ENCODE measurements at regions not wholly inside any gene's neighbourhood (a gene's known extent, or its start where the extent isn't known, plus 50 kb on each side); places are given as distances from the start of the nearest gene placed in this dataset.

DNA sequence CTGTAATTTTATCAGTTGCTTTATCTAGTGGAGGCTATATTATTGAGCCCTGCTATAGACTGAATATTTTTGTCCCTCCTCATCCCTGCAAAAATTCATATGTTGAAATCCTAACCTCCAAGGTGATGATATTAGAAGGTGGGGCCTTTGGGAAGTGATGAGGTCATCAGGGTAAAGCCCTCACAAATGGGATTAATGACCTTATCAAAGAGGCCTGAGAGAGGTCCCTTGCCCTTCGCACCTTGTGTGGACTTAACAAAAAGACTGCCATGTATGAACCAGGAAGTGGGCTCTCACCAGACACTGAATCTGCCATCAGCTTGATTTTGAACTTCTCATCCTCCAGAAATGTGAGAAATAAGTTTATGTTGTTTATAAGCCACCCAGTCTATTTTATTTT, 381.4 kb upstream of the ONECUT1 start:
- Mint-ChIP-seq H3K4me1 (no peaks in the 10 kb centered on the region), H3K27me3 (peaks cover 4 to 8% of the 10 kb centered on the region in 2 donors), H3K36me3 (no peaks in the 10 kb centered on the region), H3K9me3 (no peaks in the 10 kb centered on the region), H3K4me3 (no peak overlapping the region), H3K27ac (no peak overlapping the region)
- CTCF ChIA-PET: no interaction called here
- ATAC-seq (replicated peaks in 1 of 4) (no peak), DNase-seq (no peak)
- no peaks in the 10 kb centered on the region for H3K4me1 ChIP-seq (ENCODE audit: control insufficient read depth in 1 of 2, extremely low read depth in 1 of 2, insufficient read depth in 2 of 2, low read length in 2 of 2)
- WGBS (ENCODE audit: insufficient coverage): 50% methylated on average over 1 of the region's 1 CpG
- H3K27ac ChIP-seq (ENCODE audit: low read length): no peak overlapping the region
- no peaks in the 10 kb centered on the region for H3K36me3 ChIP-seq (ENCODE audit: control insufficient read depth in 2 of 2, extremely low read depth in 1 of 2, insufficient read depth in 1 of 2, low read length in 1 of 2)
- no peak overlapping the region for H3K4me3 ChIP-seq (ENCODE audit: control insufficient read depth in 1 of 2, extremely low read depth in 1 of 2, low read length in 1 of 2)
- POLR2A ChIA-PET: no interaction called here
- no peaks in the 10 kb centered on the region for H3K27me3 ChIP-seq (replicated peaks in 1 of 2; ENCODE audit: control insufficient read depth in 2 of 2, extremely low read depth in 1 of 2, insufficient read depth in 2 of 2, low read length in 1 of 2)
- no peaks in the 10 kb centered on the region for H3K9me3 ChIP-seq

- no peaks in the 10 kb centered on the region for H3K4me1 Mint-ChIP-seq
- DNase-seq (no peak), ATAC-seq (replicated peaks in 1 of 4) (no peak)
- Histone ChIP-seq H3K27me3 (replicated peaks in 1 of 2; ENCODE audit: control insufficient read depth in 2 of 2, extremely low read depth in 1 of 2, insufficient read depth in 2 of 2, low read length in 1 of 2) (no peaks in the 10 kb centered on the region), H3K27ac (ENCODE audit: low read length) (no peak overlapping the region), H3K4me1 (ENCODE audit: control insufficient read depth in 1 of 2, extremely low read depth in 1 of 2, insufficient read depth in 2 of 2, low read length in 2 of 2) (no peaks in the 10 kb centered on the region), H3K36me3 (ENCODE audit: control insufficient read depth in 2 of 2, extremely low read depth in 1 of 2, insufficient read depth in 1 of 2, low read length in 1 of 2) (no peaks in the 10 kb centered on the region), H3K9me3 (no peaks in the 10 kb centered on the region), H3K4me3 (ENCODE audit: control insufficient read depth in 1 of 2, extremely low read depth in 1 of 2, low read length in 1 of 2) (no peak overlapping the region)
- no peak overlapping the region for H3K4me3 Mint-ChIP-seq
- H3K27me3 Mint-ChIP-seq: peaks cover 0 to 6% of the 10 kb centered on the region in 2 donors
- H3K36me3 Mint-ChIP-seq: no peaks in the 10 kb centered on the region
- ChIA-PET CTCF (no interaction called here), POLR2A (no interaction called here)
- no peak overlapping the region for H3K27ac Mint-ChIP-seq
- H3K9me3 Mint-ChIP-seq: no peaks in the 10 kb centered on the region
- 80% methylated on average over 1 of the region's 2 CpGs for WGBS (ENCODE audit: insufficient coverage)
Measured at GRCh38 chr15:53166684-53167201, 376.6 kb upstream of the ONECUT1 start.

GRCh38 chr15:53165988-53166683, 376.0 kb upstream of the ONECUT1 start:
- no CpG with 5 or more reads among the region's 7 CpGs for WGBS (ENCODE audit: insufficient coverage)
- Histone ChIP-seq H3K27ac (ENCODE audit: low read length) (no peak overlapping the region), H3K4me3 (ENCODE audit: control insufficient read depth in 1 of 2, extremely low read depth in 1 of 2, low read length in 1 of 2) (no peak overlapping the region), H3K9me3 (no peaks in the 10 kb centered on the region), H3K4me1 (ENCODE audit: control insufficient read depth in 1 of 2, extremely low read depth in 1 of 2, insufficient read depth in 2 of 2, low read length in 2 of 2) (no peaks in the 10 kb centered on the region), H3K27me3 (replicated peaks in 1 of 2; ENCODE audit: control insufficient read depth in 2 of 2, extremely low read depth in 1 of 2, insufficient read depth in 2 of 2, low read length in 1 of 2) (no peaks in the 10 kb centered on the region), H3K36me3 (ENCODE audit: control insufficient read depth in 2 of 2, extremely low read depth in 1 of 2, insufficient read depth in 1 of 2, low read length in 1 of 2) (no peaks in the 10 kb centered on the region)
- no peaks in the 10 kb centered on the region for H3K4me1 Mint-ChIP-seq
- H3K27me3 Mint-ChIP-seq: peaks cover 0 to 6% of the 10 kb centered on the region in 2 donors
- ATAC-seq (replicated peaks in 1 of 4): no peak
- H3K27ac Mint-ChIP-seq: no peak overlapping the region
- ChIA-PET POLR2A (no interaction called here), CTCF (no interaction called here)
- H3K9me3 Mint-ChIP-seq: no peaks in the 10 kb centered on the region
- DNase-seq: no peak
- H3K36me3 Mint-ChIP-seq: no peaks in the 10 kb centered on the region
- H3K4me3 Mint-ChIP-seq: no peak overlapping the region

DNA sequence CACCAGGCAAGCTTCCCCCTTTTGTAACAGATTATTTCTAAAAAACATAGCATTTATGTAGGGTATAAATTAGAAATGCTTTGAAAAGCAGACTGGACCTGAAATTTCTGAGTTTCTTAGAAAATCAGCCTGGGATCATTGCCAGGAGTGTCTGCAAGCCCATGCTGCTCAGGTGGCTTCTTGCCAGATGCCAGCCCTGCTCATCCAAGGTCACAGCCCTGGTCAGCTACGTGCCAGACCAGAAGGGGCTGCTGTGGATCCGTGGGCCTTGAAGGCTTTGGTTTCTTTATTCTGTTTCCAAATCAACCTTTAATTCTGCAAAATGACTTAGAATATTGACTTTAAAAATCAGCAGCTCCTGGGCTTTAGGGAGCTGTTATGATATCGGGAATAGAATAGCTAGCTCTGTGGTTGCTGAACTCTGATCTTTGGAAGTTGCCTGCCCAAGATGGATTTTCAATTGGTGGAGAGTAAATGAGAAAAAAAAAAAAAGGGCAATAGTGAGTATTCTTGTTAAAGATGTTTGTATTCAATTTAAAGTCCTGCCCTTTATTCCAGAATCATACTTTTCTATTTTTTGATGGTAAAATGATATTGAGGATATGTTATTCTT, 370.1 kb upstream of the ONECUT1 start:
- DNase-seq (no peak), ATAC-seq (replicated peaks in 1 of 4) (no peak)
- no peak overlapping the region for H3K4me3 Mint-ChIP-seq
- Histone ChIP-seq H3K36me3 (ENCODE audit: control insufficient read depth in 2 of 2, extremely low read depth in 1 of 2, insufficient read depth in 1 of 2, low read length in 1 of 2) (no peaks in the 10 kb centered on the region), H3K4me3 (ENCODE audit: control insufficient read depth in 1 of 2, extremely low read depth in 1 of 2, low read length in 1 of 2) (no peak overlapping the region), H3K27me3 (replicated peaks in 1 of 2; ENCODE audit: control insufficient read depth in 2 of 2, extremely low read depth in 1 of 2, insufficient read depth in 2 of 2, low read length in 1 of 2) (no peaks in the 10 kb centered on the region), H3K9me3 (no peaks in the 10 kb centered on the region), H3K4me1 (ENCODE audit: control insufficient read depth in 1 of 2, extremely low read depth in 1 of 2, insufficient read depth in 2 of 2, low read length in 2 of 2) (no peaks in the 10 kb centered on the region), H3K27ac (ENCODE audit: low read length) (no peak overlapping the region)
- H3K4me1 Mint-ChIP-seq: no peaks in the 10 kb centered on the region
- peaks cover 0 to 14% (median 0%) of the 10 kb centered on the region in 3 donors for H3K9me3 Mint-ChIP-seq
- no peak overlapping the region for H3K27ac Mint-ChIP-seq
- H3K36me3 Mint-ChIP-seq: no peaks in the 10 kb centered on the region
- ChIA-PET CTCF (no interaction called here), POLR2A (no interaction called here)
- peaks cover 0 to 15% of the 10 kb centered on the region in 2 donors for H3K27me3 Mint-ChIP-seq
- WGBS (ENCODE audit: insufficient coverage): 83% methylated on average over 1 of the region's 3 CpGs

GRCh38 chr15:53159458-53159857, 369.3 kb upstream of the ONECUT1 start:
- no peaks in the 10 kb centered on the region for H3K36me3 Mint-ChIP-seq
- ATAC-seq (replicated peaks in 1 of 4) (no peak), DNase-seq (no peak)
- no peak overlapping the region for H3K27ac Mint-ChIP-seq
- no peaks in the 10 kb centered on the region for H3K4me1 Mint-ChIP-seq
- peaks cover 0 to 14% (median 4%) of the 10 kb centered on the region in 3 donors for H3K9me3 Mint-ChIP-seq
- POLR2A ChIA-PET: no interaction called here
- Histone ChIP-seq H3K4me1 (ENCODE audit: control insufficient read depth in 1 of 2, extremely low read depth in 1 of 2, insufficient read depth in 2 of 2, low read length in 2 of 2) (no peaks in the 10 kb centered on the region), H3K9me3 (no peaks in the 10 kb centered on the region), H3K27me3 (replicated peaks in 1 of 2; ENCODE audit: control insufficient read depth in 2 of 2, extremely low read depth in 1 of 2, insufficient read depth in 2 of 2, low read length in 1 of 2) (no peaks in the 10 kb centered on the region), H3K4me3 (ENCODE audit: control insufficient read depth in 1 of 2, extremely low read depth in 1 of 2, low read length in 1 of 2) (no peak overlapping the region), H3K27ac (ENCODE audit: low read length) (no peak overlapping the region), H3K36me3 (ENCODE audit: control insufficient read depth in 2 of 2, extremely low read depth in 1 of 2, insufficient read depth in 1 of 2, low read length in 1 of 2) (no peaks in the 10 kb centered on the region)
- peaks cover 0 to 15% of the 10 kb centered on the region in 2 donors for H3K27me3 Mint-ChIP-seq
- CTCF ChIA-PET: no interaction called here
- no peak overlapping the region for H3K4me3 Mint-ChIP-seq

- Histone ChIP-seq H3K27me3 (replicated peaks in 1 of 2; ENCODE audit: control insufficient read depth in 2 of 2, extremely low read depth in 1 of 2, insufficient read depth in 2 of 2, low read length in 1 of 2) (no peaks in the 10 kb centered on the region), H3K4me1 (ENCODE audit: control insufficient read depth in 1 of 2, extremely low read depth in 1 of 2, insufficient read depth in 2 of 2, low read length in 2 of 2) (no peaks in the 10 kb centered on the region), H3K9me3 (no peaks in the 10 kb centered on the region), H3K27ac (ENCODE audit: low read length) (no peak overlapping the region), H3K36me3 (ENCODE audit: control insufficient read depth in 2 of 2, extremely low read depth in 1 of 2, insufficient read depth in 1 of 2, low read length in 1 of 2) (no peaks in the 10 kb centered on the region), H3K4me3 (ENCODE audit: control insufficient read depth in 1 of 2, extremely low read depth in 1 of 2, low read length in 1 of 2) (no peak overlapping the region)
- no peak overlapping the region for H3K4me3 Mint-ChIP-seq
- ChIA-PET POLR2A (no interaction called here), CTCF (no interaction called here)
- no peak for ATAC-seq (replicated peaks in 1 of 4)
- H3K27me3 Mint-ChIP-seq: peaks cover 0 to 15% of the 10 kb centered on the region in 2 donors
- no peak overlapping the region for H3K27ac Mint-ChIP-seq
- H3K9me3 Mint-ChIP-seq: peaks cover 0 to 14% (median 4%) of the 10 kb centered on the region in 3 donors
- no peaks in the 10 kb centered on the region for H3K4me1 Mint-ChIP-seq
- no CpG with 5 or more reads among the region's 3 CpGs for WGBS (ENCODE audit: insufficient coverage)
- DNase-seq: no peak
- H3K36me3 Mint-ChIP-seq: no peaks in the 10 kb centered on the region
Measured at GRCh38 chr15:53158995-53159394, 368.9 kb upstream of the ONECUT1 start.

All from T-cell (primary cell).